NCI-H2081 (cell line): ENCODE measurements at regions not wholly inside any gene's neighbourhood (a gene's known extent, or its start where the extent isn't known, plus 50 kb on each side); places are given as distances from the start of the nearest gene placed in this dataset.

ENCODE experiments used
- DNase-seq, 2 experiments: peaks; one replicate each; lab custom pipeline; 2025; lab: John Stamatoyannopoulos, UW

DNA sequence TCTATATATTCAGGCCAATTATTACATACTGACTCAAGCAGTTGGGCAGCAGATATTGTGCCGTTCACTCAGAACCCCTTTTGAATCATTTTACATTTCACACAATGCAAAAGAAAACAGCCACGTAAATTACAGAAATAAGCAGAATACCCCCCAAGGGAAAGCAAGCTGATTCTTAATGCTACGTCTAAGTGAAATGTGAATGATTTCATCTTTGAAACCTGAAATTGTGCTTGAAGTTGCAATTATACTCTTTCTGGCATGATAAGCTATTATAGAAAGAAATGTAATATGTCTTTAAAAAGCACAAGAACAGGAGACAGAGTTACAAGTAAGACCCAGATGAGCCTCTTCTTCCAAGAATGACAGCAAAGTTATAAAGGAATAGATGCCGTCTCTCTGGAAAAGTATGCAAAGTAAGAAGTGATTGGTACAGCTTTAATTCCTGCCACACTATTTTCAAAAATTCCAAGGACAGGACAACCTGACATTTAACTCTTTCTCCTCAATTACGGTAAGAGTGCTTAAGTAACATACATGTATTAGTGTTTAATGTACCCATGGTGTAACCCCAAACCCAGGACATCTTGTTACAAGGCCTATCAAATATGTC is 891.5 kb upstream of the ADGRL2 start:
- DNase-seq, result no peak

DNA sequence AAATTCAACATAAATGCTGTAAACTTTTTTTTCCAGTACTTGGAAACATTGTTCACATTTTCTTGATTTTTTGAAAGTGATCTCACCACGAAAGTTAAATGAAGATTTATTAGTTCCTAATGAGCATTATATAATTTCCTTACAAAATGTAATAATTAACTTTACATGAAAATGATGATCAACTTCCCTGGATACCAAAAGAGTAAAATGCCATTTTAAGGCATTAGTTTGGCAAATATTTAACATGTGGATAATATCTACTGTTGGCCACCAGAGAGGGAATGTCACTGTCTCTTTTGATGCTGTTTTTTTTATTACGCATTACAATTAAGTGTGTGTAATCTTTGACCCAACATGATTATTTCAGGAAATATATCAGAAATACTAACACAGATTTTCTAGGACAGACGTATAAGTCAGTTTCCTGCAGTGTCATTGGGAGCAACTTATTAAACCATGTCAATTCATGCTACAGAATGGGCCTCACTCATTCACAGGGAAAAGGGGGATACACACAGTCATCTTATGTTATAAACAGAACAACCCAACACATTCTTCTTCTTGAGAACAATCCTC is 903.9 kb upstream of the ADGRL2 start:
- DNase-seq, result no peak

DNA sequence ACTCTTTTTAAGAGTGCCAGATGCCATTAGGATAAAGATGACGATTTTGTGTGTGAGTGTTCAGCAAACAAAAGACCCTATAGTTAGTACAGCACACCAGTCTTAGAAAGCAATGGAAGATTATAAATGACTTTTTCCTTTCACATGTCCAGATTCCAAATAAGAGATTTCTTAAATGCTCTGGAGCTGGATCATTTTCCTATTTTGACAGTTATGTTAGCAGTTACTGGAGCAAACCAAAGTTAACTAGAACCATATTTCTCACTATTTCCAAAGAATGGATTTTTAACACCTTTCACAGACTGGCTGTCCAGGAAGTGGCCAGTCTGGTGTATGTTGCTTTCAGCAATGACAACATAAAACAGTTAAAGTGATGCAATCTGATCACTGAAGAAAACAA is 905.8 kb upstream of the ADGRL2 start:
- no peak for DNase-seq

DNA sequence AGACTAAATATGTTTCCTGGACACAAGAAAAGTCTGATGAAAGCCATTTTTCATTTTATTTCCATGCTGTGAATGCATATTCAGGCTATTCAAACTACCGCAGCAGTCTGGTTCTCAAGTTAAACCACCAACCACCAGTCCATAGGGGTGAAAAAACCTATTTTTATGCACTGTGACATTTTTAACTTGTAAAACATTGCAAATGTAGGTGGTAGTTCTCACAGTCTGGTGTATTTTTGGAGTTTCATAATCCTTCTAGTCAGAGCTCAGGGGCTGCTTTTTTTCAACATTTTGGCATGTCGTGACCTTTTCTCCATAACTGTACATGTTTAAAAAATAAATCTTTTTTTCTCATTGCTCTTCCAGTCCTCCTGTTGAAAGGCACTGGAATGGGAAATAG is 907.6 kb upstream of the ADGRL2 start:
- no peak for DNase-seq

DNA sequence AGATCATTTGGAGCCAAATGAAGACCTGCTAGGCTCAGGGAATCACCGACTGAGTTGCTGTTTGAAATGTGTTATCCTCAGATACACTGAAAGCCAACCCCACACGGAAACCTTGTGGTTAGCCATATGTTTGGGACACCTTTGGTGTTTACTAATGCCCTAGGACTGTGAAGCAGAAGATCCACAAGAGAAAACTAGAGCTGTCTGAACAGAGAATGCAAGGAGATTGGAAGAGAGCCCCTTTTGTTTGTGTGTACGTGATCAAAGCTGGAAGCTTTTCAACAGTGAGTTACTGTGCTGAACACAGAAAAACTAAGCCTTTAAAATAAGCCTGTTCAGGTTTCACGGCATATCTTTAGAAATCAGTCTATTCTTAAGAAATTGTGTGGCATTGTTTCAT is 908.2 kb upstream of the ADGRL2 start:
- DNase-seq, result no peak

DNA sequence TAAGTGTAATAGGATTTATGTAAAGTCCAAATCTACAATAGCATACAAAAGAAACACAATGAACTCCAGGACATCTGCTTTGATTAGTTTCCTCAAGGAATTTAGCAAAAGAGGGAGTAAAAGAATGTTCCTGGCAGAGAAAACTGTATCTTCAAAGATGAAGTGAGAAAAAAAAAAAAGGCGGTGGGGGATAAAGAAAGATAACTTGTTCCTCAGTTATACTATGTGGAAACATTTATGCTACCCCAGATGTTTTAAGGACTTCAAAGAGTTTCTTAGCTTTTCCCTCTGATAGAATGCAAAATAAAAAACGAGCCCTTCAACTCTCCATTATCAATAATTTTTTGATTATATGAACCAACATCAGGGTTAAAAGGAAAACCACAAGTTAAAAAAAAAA is 908.9 kb upstream of the ADGRL2 start:
- DNase-seq, result no peak

DNA sequence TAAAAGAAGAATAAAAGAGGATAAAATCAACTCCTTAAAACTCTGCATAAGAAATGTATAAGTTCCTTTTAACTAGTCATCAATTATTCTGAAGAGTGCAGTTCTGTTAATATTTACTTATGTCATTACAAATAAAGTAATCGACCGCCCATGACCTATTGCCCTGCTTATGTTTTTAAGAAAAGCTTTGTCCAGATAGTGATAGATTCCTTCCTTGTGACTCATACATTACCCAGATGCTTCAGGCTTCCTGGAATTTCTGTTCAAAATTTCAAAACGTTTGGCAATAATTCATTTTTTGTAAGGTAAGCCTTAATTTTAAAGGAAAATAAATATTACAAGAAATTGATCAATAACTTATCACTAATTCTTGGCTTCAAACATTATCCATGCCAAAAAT is 918.2 kb upstream of the ADGRL2 start:
- no peak for DNase-seq

DNA sequence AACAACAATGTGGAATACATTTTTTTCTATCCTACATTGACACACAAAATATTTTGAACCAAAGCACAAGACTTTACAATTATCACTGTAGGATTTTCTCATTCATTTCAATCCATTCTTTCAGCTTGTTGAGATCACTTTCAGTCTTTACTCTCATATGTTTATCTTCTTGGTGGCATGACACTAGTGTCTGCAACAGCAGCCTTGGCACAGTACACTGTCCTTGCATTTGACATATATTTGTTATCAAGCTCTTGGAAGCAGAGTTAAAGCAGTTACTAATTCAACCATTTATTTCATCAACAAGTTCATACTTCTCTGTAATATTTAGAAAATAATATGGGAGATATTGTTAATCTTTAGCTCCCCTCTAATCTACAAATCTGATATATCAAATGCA is 922.4 kb upstream of the ADGRL2 start:
- no peak for DNase-seq

DNA sequence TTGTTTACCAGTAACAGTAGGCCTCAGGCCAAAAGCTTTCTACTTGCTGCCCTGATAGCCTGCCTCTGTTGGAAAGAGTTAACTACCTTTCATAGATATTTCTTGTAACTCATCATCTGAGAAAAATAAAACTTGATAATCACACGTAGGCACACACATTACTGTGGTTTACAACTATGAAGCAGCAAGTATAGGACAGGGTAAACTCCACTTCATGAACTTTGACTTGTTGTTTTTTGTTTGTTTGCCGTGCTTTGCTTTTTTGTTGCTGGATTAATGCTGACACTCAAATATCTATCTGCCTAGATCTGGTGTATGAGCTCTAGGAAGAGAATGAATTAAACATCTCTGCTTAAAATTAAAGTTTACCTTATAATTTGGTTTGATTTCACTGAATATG is 924.7 kb upstream of the ADGRL2 start:
- no peak for DNase-seq

DNA sequence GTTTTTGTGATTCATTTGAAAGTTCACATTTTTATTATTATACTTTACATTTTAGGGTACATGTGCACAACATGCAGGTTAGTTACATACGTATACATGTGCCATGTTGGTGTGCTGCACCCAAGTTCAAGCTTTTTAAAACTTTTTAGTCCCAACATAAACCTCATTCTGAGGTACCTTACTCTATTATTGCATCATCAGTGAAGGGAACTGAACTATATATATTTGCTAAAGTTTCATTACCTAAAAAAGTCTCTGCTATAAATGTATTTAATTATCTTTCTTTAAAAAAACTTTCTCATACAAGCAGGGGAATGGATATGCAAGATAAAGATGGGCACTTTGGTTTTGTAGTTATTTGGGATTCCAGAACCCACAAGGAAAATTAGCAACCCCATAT is 931.4 kb upstream of the ADGRL2 start:
- DNase-seq, result no peak

DNA sequence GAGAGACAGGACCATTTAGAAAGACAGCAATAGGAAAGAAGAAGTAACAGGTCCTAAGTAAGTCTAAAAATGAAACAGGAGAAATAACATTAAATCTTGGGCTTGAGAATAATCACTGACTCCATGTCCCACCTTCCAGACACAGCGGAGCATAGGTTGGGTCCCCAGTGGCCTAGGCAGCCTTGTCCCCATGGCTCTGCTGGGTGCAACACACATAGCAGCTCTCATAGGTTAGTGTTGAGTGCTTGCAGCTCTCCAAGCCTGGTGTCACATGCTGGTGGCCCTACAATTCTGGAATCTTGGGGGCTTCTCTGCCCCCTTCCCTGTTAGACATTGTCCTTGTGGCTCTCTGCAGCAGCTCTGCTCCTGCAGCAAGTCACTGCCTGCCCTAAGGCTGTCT is 952.8 kb upstream of the ADGRL2 start:
- no peak for DNase-seq

DNA sequence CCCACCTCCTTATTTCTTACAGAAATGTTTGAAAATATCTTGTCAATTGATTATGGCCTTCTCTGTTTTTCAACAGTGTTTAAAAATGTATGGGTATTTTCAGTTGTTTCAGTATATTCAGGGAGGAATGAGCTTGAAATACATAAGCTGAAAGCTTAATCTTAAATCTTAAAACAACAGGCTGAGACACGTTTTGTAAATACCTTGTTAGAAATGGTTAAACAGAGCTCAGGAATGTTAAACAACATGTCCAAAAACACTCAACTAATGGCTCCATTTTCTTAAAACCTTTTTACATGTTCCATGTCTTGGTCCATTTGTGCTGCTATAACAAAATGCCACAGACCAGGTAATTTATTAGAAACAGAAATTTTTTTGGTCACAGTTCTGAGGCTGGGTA is 953.8 kb upstream of the ADGRL2 start:
- no peak for DNase-seq

DNA sequence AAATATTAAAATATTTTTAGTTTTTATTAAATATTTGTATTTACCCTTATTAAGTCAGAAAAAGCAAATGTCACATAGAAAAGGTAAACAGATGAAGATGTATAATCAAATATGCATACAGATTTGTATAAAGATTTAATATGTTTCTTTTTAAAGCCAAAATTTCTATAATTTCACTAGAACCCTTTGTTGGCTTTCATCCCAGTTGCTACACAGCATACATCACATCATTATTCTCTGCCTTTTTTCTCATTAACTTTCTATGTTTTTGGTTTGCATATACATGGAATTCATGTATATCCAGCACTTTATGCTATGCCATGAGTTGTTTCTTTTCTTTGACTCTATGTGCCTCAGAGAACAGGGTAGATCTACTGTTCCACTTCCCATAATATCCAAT is 957.9 kb upstream of the ADGRL2 start:
- no peak for DNase-seq

DNA sequence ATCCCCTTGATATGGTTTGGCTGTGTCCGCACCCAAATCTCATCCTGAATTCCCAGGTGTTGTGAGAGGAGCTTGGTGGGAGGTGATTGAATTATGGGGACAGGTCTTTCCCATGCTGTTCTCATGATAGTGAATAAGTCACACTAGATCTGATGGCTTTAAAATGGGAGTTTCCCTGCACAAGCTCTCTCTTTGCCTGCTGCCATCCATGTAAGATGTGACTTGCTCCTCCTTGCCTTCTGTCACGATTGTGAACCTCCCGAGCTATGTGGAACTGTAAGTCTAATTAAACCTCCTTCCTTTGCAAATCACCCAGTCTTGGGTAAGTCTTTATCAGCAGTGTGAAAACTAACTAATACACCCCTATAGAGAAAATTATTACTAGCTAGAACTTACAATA is 959.5 kb upstream of the ADGRL2 start:
- DNase-seq, result no peak

DNA sequence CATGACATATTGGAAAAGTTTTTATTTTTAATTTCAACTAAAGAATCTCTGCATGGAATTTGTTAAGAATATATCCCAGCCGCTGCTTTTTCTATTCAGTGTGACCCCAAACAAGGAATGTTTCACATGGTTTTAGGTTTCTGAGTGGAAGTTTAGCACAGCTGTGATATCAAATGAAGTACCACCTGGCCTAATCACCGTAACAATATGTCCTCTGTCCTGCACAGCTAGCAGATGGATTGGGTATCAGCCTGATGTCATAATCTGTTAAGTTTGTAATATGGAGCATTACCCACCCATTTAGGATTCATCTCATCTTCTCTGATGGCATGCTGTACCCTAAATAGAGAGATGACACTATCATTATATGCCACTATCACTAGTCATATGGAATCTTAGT is 963.7 kb upstream of the ADGRL2 start:
- no peak for DNase-seq

DNA sequence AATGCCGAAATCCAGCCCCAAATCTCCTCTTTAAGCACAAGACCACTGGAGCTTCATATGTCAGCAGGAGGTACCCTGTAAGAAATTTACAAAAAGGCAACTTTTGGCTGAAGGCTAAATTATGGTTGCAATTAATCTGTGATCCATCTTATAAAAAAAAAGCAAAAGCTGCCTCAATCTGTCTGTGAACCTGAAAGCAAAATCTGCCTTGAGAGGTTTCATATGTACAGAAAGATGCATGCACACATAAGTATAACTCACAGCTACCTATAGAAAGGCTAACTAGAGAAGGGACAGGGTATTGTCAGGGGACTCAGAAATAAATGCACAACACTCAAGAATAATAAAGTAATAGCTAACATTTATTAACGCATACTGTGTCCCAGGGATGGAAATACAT is 964.2 kb upstream of the ADGRL2 start:
- no peak for DNase-seq

DNA sequence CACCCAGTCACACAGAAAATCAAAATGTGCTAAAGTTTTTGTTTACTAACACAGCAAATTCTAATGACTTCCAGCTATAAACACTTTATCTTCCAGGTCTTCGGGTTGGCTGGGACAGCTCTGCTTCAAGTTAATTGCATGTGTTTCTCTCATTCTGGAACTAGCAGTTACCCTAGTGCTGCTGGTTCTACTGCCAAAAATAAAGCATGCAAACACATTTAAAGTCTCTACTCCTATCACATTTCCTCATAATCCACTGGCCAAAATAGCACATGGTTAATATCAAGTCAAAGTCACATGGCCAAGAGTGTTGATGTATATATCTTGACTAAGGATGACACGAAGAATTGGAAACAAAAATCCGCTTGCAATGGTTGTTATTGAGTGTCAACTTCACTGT is 973.1 kb upstream of the ADGRL2 start:
- DNase-seq, result no peak

DNA sequence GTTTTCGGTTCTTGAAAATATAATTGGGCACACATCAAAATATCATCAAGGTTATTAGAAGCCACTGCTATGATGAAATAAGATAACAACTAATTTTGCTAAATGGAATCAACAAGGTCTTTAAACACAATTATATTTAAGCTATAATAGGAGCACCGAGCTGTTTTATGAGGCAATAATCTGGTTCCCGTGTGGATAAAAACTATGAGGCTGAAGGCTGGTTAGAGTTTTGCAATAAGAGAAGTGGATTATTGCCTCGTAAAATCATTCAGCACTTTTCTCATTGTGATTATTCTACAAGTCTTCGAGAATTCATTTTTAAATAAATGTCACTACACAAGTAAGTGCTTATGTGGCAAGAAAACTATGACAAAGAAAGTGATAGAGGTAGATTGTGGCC is 975.7 kb upstream of the ADGRL2 start:
- no peak for DNase-seq

DNA sequence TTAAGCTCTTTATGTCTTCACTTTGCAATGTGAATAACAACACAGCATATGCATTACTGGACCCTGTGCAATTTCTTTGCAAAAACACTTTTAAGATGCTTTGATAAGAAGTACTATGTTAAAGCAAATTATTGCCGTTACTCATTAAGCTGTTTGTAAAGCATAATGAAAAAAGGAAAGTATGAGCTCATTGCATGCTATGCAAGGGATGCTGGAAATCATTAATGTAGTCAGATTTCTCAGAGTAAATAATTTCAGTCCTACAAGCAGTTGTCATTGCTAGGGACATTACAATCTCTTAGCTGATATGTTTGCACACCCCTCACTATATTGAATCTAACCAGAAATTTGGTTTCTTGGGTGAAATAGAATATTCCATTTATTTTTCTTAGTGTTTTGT is 982.5 kb upstream of the ADGRL2 start:
- DNase-seq, result no peak

DNA sequence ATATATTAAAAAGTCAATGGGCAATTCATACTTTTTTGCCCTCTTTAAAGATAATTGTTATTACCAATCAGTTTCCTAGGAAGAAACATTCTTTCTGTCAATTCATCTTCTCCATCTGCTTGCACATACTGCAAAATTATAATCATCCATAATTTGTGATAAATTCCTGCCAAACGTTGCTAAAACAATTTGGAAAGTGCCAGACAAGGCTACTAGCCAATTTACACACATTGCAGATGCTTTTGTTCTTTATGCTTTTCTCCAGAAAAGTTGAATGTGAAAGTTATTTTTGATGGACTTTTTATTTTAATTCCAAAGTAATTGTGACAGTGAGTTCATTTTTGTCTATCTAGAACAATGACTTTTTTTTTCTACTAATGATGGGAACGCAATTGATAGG is 992.8 kb upstream of the ADGRL2 start:
- no peak for DNase-seq

DNA sequence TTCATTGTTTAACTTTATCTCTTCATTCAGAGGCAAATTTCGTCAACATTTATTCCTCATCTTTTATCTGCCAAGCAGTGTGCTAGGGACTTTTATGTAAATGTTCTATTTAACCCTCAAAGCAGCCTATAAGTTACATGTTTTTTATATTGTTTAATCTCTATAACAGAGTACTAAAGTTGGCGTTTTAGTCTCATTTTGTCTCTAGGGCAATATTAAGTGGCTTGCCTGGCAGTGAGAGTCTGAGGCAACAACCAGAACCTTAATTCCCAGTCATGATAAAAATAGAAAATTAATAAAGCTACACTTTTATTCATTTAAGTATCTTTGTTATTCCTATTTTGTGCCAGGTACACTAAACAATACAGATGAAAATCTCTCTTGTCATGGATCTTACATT is 994.3 kb upstream of the ADGRL2 start:
- no peak for DNase-seq

DNA sequence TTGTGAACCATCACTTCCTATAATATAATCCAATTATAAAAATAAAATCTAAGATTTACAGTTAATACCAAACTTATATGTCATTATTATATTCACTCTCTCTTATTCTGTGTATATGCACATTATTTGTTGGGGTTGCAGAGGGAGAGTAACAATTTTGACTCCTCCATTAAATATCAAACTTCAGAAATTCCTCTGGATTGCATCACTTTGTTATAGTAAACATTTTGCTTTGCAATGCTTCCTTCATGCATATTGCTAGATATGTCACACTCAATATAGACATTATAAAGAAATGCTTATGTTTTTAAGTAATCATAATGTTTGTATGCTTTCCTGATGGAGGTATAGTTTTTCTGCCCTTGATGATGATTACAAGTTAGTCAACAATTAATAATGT is 999.0 kb upstream of the ADGRL2 start:
- DNase-seq, result no peak

DNA sequence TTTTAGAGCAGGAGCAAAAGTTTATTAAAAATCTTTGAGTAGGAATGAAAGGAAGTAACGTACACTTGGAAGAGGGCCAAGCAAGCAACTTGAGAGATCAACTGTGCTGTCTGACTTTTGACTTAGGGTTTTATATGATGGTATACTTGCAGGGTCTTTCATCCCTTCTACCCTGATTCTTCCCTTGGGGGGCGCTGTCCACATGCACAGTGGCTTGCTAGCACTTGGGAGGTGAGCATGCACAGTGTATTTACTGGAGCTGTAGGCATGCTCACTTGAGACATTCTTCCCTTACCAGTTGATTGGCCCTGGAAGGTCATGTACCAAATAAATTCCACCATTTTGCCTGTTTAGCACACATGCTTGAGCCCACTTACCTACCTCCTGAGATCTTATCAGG is 1001.3 kb upstream of the ADGRL2 start:
- DNase-seq, result no peak

DNA sequence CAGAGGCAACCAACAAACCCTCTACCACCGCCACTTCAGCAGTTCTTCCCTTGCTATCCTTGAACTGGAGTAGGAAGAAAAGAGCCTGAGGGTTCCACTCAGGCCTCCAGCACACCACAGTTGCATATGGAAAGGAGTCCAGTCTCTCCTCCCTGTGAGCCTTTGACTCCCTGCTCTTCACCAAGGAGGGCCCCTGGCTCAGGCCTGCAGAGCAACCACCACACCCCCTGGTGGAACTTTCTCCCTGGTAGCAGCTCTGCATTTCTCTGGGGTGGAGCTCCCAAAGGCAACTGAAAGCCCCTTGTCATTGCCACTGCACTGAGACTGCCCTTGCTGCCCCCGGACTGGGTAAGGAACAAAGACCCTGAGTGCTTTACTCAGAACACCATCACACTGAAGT is 1021.5 kb upstream of the ADGRL2 start:
- DNase-seq, result no peak
